Endothelial cell of umbilical vein (primary cell): ENCODE measurements at regions not wholly inside any gene's neighbourhood (a gene's known extent, or its start where the extent isn't known, plus 50 kb on each side); places are given as distances from the start of the nearest gene placed in this dataset.

Experiments used
- BruUV-seq: library from RNA; stranded (reverse); fragments of 400-500 nt; replicated peaks from 2 replicates; lab custom pipeline; 2021; lab: Mats Ljungman, UMichigan
- CTCF ChIA-PET: fragments of 300-600, 350-600 bp; sonication (Branson Sonifier 250); formaldehyde crosslinking; loops from one replicate; lab custom pipeline; 2021; ENCODE audit warnings: antibody characterized with exemption, inconsistent platforms; lab: Charles Lee
- POLR2A ChIA-PET: fragments of 300-600, 350-600 bp; sonication (Branson Sonifier 250); formaldehyde crosslinking; loops from one replicate; lab custom pipeline; 2021; ENCODE audit warnings: antibody characterized with exemption, inconsistent platforms; lab: Charles Lee
- DNase-seq: peaks from one replicate; pipeline ENCODE4 v3.0.0-alpha.2; 2011; ENCODE audit warnings: low read depth, low spot score
- FAIRE-seq: peaks from 2 replicates; lab custom pipeline; 2011; peaks lifted over from hg19 to GRCh38; lab: Jason Lieb, UNC
- H2AFZ ChIP-seq: 2 replicates; pipeline ENCODE4 v1.6.0; 2012; ENCODE audit warnings: low read depth, low read length, control low read depth, inconsistent platforms
- H3K27ac ChIP-seq: 2 replicates; pipeline ENCODE4 v1.5.1; 2011; ENCODE audit warnings: low read depth, mild to moderate bottlenecking, control low read depth, low read length, moderate library complexity; ENCODE audit not compliant: insufficient read depth
- H3K27me3 ChIP-seq, 2 experiments: 2 replicates each; pipeline versions ENCODE4 v1.6.0 to v1.6.1; 2011; ENCODE audit warnings: low read length in 2 of 2, mixed read lengths in 1 of 2; ENCODE audit not compliant: control insufficient read depth in 2 of 2, insufficient read depth in 2 of 2
- H3K36me3 ChIP-seq, 2 experiments: 2 replicates in 1 of 2; 3 replicates in 1 of 2; pipeline ENCODE4 v1.5.1; 2011; ENCODE audit warnings: low read length in 2 of 2, mild to moderate bottlenecking in 1 of 2, moderate library complexity in 1 of 2; ENCODE audit not compliant: control insufficient read depth in 2 of 2, insufficient read depth in 2 of 2; ENCODE audit errors: extremely low read depth in 1 of 2
- H3K4me1 ChIP-seq: 3 replicates; pipeline ENCODE4 v1.5.1; 2011; ENCODE audit warnings: mild to moderate bottlenecking, low read length; ENCODE audit not compliant: control insufficient read depth, insufficient read depth; ENCODE audit errors: extremely low read depth
- H3K4me2 ChIP-seq: 2 replicates; pipeline ENCODE4 v1.6.1; 2011; ENCODE audit warnings: low read length, control low read depth, mixed read lengths; ENCODE audit not compliant: insufficient read depth
- H3K4me3 ChIP-seq, 3 experiments: fragments of 200-600 bp in 1 of 3; sonication (generic), shearing (Covaris generic) in 1 of 3; replicated peaks in 1 of 3; 2 replicates each; pipeline ENCODE4 v1.5.1; 2011 to 2016; ENCODE audit warnings: control low read depth in 3 of 3, low read length in 3 of 3, mild to moderate bottlenecking in 2 of 3, inconsistent platforms in 1 of 3, low read depth in 1 of 3, moderate library complexity in 1 of 3; ENCODE audit not compliant: insufficient read depth in 1 of 3
- H3K79me2 ChIP-seq: 2 replicates; pipeline ENCODE4 v1.6.0; 2012; ENCODE audit warnings: low read length, inconsistent platforms; ENCODE audit not compliant: control insufficient read depth, insufficient read depth
- H3K9ac ChIP-seq: replicated peaks from 2 replicates; pipeline ENCODE3; 2011; ENCODE audit warnings: low read length, control low read depth; ENCODE audit not compliant: insufficient read depth; ENCODE audit errors: extremely low read depth
- H3K9me1 ChIP-seq: replicated peaks from 3 replicates; pipeline ENCODE4 v1.6.0; 2011; ENCODE audit warnings: mild to moderate bottlenecking, low read length; ENCODE audit not compliant: control insufficient read depth, insufficient read depth; ENCODE audit errors: extremely low read depth
- H3K9me3 ChIP-seq: replicated peaks from 2 replicates; pipeline ENCODE4 v1.5.1; 2012; ENCODE audit warnings: low read length, inconsistent platforms; ENCODE audit not compliant: control insufficient read depth, insufficient read depth
- H4K20me1 ChIP-seq: replicated peaks from 2 replicates; pipeline ENCODE3; 2011; ENCODE audit warnings: mild to moderate bottlenecking, low read length; ENCODE audit not compliant: control insufficient read depth, insufficient read depth; ENCODE audit errors: extremely low read depth
- CTCF ChIP-seq, 2 donors: IDR thresholded peaks; 1 replicate in 1 of 2; 2 replicates in 1 of 2; pipeline ENCODE4 v1.5.1; 2011; ENCODE audit warnings: low read length in 2 of 2, mild to moderate bottlenecking in 2 of 2, moderate library complexity in 2 of 2, control low read depth in 1 of 2, inconsistent platforms in 1 of 2, low read depth in 1 of 2; ENCODE audit not compliant: insufficient read depth in 1 of 2; ENCODE audit errors: extremely low read depth in 1 of 2
- EZH2 ChIP-seq: IDR thresholded peaks from 2 replicates; pipeline ENCODE4 v1.6.1; 2012; ENCODE audit warnings: borderline replicate concordance, low read depth, mild to moderate bottlenecking, moderate library complexity, low read length, inconsistent platforms; ENCODE audit not compliant: severe bottlenecking
- FOS ChIP-seq: IDR thresholded peaks from 2 replicates; pipeline ENCODE4 v1.6.1; 2011; ENCODE audit warnings: mild to moderate bottlenecking, low read length, moderate library complexity, borderline replicate concordance; ENCODE audit not compliant: insufficient read depth
- GATA2 ChIP-seq: IDR thresholded peaks from 2 replicates; pipeline ENCODE4 v1.7.0; 2011; ENCODE audit warnings: low read depth, mild to moderate bottlenecking, moderate library complexity, mixed read lengths, low read length; ENCODE audit not compliant: insufficient read length, insufficient read depth
- JUN ChIP-seq: IDR thresholded peaks from 2 replicates; pipeline ENCODE4 v1.6.1; 2011; ENCODE audit warnings: borderline replicate concordance, low read depth; ENCODE audit not compliant: insufficient read length, insufficient read depth
- MAX ChIP-seq: IDR thresholded peaks from 2 replicates; pipeline ENCODE4 v1.6.1; 2011; ENCODE audit not compliant: insufficient read depth, insufficient read length
- POLR2A ChIP-seq: IDR thresholded peaks from 2 replicates; pipeline ENCODE4 v1.6.1; 2012; ENCODE audit warnings: low read depth, mild to moderate bottlenecking, control low read depth, low read length
- POLR2AphosphoS5 ChIP-seq: IDR thresholded peaks from 2 replicates; pipeline ENCODE4 v1.6.1; 2012; ENCODE audit warnings: low read depth, mild to moderate bottlenecking, control low read depth, low read length, moderate library complexity; ENCODE audit not compliant: insufficient read depth
- dilution Hi-C: fragments of 300-500 bp; cut with MboI; formaldehyde crosslinking; loops from one replicate; pipeline ENCODE4 v1.15.0; 2019; ENCODE audit warnings: low sequenced_read_pairs; ENCODE audit not compliant: extremely low pct_ligation_motif_present
- intact Hi-C: fragments of 100-400 bp; cut with micrococcal nuclease; formaldehyde crosslinking; loops from one replicate; pipeline ENCODE4 v1.10.0; 2022

- Histone ChIP-seq H3K36me3 (no peaks in the 10 kb centered on the region), H3K27ac (no peak overlapping the region), H3K4me2 (no peak overlapping the region), H3K9me1 (no peaks in the 10 kb centered on the region), H3K9me3 (no peaks in the 10 kb centered on the region), H3K27me3 (no peaks in the 10 kb centered on the region), H3K9ac (no peak overlapping the region), H3K4me3 (no peak overlapping the region), H3K79me2 (no peaks in the 10 kb centered on the region), H2AFZ (no peak overlapping the region), H3K4me1 (peaks cover 16% of the 10 kb centered on the region), H4K20me1 (no peaks in the 10 kb centered on the region)
- DNase-seq, result peak; percentile 28
- dilution Hi-C loops, result no loop called here
- ChIA-PET CTCF (interaction anchor here (1.1 to 5.8 kb wide), 2 partner anchors 15 to 157 kb away, joined by 3 to 21 read pairs; no protein-coding TSS in a partner anchor), POLR2A (no interaction called here)
- TF ChIP-seq CTCF (IDR thresholded peaks at IDR 0.05; ENCODE audit: extremely low read depth in 1 of 2, insufficient read depth in 1 of 2, low read depth in 1 of 2, low read length in 2 of 2), result no peak
- no TSS peak for BruUV-seq
- intact Hi-C loops, result no loop called here
- FAIRE-seq, result no peak
These were observed 228.5 kb downstream of the PIK3R1 start for GRCh38 chr5:68444048-68444447.

- no peaks in the 10 kb centered on the region for H3K36me3 ChIP-seq
- no peaks in the 10 kb centered on the region for H4K20me1 ChIP-seq
- POLR2A ChIA-PET, result no interaction called here
- no peak overlapping the region for H3K4me3 ChIP-seq
- H3K4me2 ChIP-seq, result no peak overlapping the region
- dilution Hi-C loops (no loop called here), intact Hi-C loops (loop anchor here (1.0 kb wide), 1 partner anchor 11 kb away; no protein-coding TSS in a partner anchor)
- H3K79me2 ChIP-seq, result no peaks in the 10 kb centered on the region
- no peak overlapping the region for H3K9ac ChIP-seq
- no peak overlapping the region for H2AFZ ChIP-seq
- H3K4me1 ChIP-seq, result peaks cover 16% of the 10 kb centered on the region
- CTCF ChIA-PET, result interaction anchor here (1.1 to 5.8 kb wide), 2 partner anchors 15 to 158 kb away, joined by 3 to 21 read pairs; no protein-coding TSS in a partner anchor
- H3K9me3 ChIP-seq, result no peaks in the 10 kb centered on the region
- no peak for FAIRE-seq
- peak; percentile 10 for DNase-seq
- H3K9me1 ChIP-seq, result no peaks in the 10 kb centered on the region
- H3K27ac ChIP-seq, result no peak overlapping the region
- TF ChIP-seq POLR2A (no peak), JUN (no peak), MAX (no peak), GATA2 (no peak), CTCF (IDR thresholded peaks at IDR 0.05; ENCODE audit: extremely low read depth in 1 of 2, insufficient read depth in 1 of 2, low read depth in 1 of 2, low read length in 2 of 2) (no peak), FOS (no peak), POLR2AphosphoS5 (no peak), EZH2 (no peak)
- no TSS peak for BruUV-seq
- no peaks in the 10 kb centered on the region for H3K27me3 ChIP-seq
These were observed 229.3 kb downstream of the PIK3R1 start for GRCh38 chr5:68444833-68445232.
